H1 (cell line): ENCODE measurements at regions not wholly inside any gene's neighbourhood (a gene's known extent, or its start where the extent isn't known, plus 50 kb on each side); places are given as distances from the start of the nearest gene placed in this dataset.

ENCODE experiments used
- EP300 ChIP-seq, 2 experiments: IDR thresholded peaks; 1 replicate in 1 of 2; 2 replicates in 1 of 2; pipeline ENCODE4 v1.6.1; 2011 to 2012; ENCODE audit warnings: low read depth in 2 of 2, low read length in 2 of 2, mild to moderate bottlenecking in 2 of 2, borderline replicate concordance in 1 of 2, inconsistent platforms in 1 of 2, moderate library complexity in 1 of 2
- EZH2 ChIP-seq: fragments of 200-600 bp; sonication (generic); IDR thresholded peaks from 2 replicates; pipeline ENCODE4 v1.7.1; 2012; ENCODE audit warnings: low read depth, mild to moderate bottlenecking, moderate library complexity, low read length, inconsistent platforms; ENCODE audit not compliant: severe bottlenecking
- HDAC6 ChIP-seq: IDR thresholded peaks from one replicate; pipeline ENCODE4 v1.7.1; 2012; ENCODE audit warnings: low read depth, mild to moderate bottlenecking, inconsistent platforms, low read length, moderate library complexity
- POLR2A ChIP-seq, 2 experiments: IDR thresholded peaks; 1 replicate in 1 of 2; 2 replicates in 1 of 2; pipeline ENCODE4 v1.6.1; 2011; ENCODE audit warnings: low read depth in 2 of 2, low read length in 2 of 2, mild to moderate bottlenecking in 2 of 2; ENCODE audit errors: control extremely low read depth in 1 of 2
- POLR2AphosphoS5 ChIP-seq: IDR thresholded peaks from 2 replicates; pipeline ENCODE4 v1.6.1; 2011; ENCODE audit warnings: low read depth, low read length
- SAP30 ChIP-seq: fragments of 300-600 bp; sonication (generic); IDR thresholded peaks from 2 replicates; pipeline ENCODE4 v1.7.1; 2012; ENCODE audit warnings: low read length, moderate library complexity, mild to moderate bottlenecking, inconsistent platforms; ENCODE audit not compliant: insufficient read depth, insufficient replicate concordance
- SP1 ChIP-seq: IDR thresholded peaks from 2 replicates; pipeline ENCODE4 v1.6.1; 2011; ENCODE audit warnings: low read depth, low read length
- SP2 ChIP-seq: IDR thresholded peaks from 2 replicates; pipeline ENCODE4 v1.6.1; 2012; ENCODE audit warnings: mild to moderate bottlenecking, low read length, inconsistent platforms
- TEAD4 ChIP-seq: IDR thresholded peaks from 2 replicates; pipeline ENCODE4 v1.6.1; 2012; ENCODE audit warnings: low read depth, low read length, inconsistent platforms, mixed read lengths
- TF ChIP-seq, protein P1 (sequence below): fragments of 300-600 bp; sonication (generic); IDR thresholded peaks from 2 replicates; pipeline ENCODE4 v1.7.1; 2012; ENCODE audit warnings: low read length, moderate library complexity, mild to moderate bottlenecking, inconsistent platforms; ENCODE audit not compliant: insufficient replicate concordance
- TF ChIP-seq, protein P2 (sequence below): IDR thresholded peaks from 2 replicates; pipeline ENCODE4 v1.6.1; 2012; ENCODE audit warnings: inconsistent platforms

DNA sequence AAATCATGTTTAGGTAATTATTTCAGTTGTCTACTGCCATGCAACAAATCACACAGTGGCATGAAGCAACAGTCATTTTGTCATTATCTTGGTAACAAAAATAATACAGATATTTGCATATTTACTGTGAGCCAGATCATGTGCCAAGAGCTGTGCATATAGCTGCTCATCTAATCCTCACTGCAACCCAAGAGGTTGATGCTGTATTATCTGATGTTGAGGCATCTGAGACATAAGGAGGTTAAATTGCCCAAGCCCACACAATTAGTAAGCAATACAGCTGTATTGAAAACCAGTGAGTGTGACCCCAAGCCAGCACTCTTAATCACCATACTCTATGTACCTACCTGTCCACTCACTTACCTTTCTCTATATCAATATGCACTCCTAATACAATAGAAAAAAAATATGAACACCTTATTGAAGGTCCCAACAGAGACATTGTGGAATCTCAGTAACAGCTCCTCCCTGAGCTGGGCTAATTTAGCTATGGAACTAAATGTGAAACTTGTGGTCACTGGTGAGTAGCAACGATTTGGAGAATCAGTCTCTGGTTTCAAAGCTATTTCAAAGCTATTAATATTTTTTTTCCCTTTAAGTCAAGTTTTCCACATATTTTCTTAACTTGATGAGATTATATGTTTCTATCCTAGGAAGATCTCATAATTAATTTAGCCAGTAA, 185.2 kb downstream of the KLF12 start (continued):
- TF ChIP-seq, protein P1, sequence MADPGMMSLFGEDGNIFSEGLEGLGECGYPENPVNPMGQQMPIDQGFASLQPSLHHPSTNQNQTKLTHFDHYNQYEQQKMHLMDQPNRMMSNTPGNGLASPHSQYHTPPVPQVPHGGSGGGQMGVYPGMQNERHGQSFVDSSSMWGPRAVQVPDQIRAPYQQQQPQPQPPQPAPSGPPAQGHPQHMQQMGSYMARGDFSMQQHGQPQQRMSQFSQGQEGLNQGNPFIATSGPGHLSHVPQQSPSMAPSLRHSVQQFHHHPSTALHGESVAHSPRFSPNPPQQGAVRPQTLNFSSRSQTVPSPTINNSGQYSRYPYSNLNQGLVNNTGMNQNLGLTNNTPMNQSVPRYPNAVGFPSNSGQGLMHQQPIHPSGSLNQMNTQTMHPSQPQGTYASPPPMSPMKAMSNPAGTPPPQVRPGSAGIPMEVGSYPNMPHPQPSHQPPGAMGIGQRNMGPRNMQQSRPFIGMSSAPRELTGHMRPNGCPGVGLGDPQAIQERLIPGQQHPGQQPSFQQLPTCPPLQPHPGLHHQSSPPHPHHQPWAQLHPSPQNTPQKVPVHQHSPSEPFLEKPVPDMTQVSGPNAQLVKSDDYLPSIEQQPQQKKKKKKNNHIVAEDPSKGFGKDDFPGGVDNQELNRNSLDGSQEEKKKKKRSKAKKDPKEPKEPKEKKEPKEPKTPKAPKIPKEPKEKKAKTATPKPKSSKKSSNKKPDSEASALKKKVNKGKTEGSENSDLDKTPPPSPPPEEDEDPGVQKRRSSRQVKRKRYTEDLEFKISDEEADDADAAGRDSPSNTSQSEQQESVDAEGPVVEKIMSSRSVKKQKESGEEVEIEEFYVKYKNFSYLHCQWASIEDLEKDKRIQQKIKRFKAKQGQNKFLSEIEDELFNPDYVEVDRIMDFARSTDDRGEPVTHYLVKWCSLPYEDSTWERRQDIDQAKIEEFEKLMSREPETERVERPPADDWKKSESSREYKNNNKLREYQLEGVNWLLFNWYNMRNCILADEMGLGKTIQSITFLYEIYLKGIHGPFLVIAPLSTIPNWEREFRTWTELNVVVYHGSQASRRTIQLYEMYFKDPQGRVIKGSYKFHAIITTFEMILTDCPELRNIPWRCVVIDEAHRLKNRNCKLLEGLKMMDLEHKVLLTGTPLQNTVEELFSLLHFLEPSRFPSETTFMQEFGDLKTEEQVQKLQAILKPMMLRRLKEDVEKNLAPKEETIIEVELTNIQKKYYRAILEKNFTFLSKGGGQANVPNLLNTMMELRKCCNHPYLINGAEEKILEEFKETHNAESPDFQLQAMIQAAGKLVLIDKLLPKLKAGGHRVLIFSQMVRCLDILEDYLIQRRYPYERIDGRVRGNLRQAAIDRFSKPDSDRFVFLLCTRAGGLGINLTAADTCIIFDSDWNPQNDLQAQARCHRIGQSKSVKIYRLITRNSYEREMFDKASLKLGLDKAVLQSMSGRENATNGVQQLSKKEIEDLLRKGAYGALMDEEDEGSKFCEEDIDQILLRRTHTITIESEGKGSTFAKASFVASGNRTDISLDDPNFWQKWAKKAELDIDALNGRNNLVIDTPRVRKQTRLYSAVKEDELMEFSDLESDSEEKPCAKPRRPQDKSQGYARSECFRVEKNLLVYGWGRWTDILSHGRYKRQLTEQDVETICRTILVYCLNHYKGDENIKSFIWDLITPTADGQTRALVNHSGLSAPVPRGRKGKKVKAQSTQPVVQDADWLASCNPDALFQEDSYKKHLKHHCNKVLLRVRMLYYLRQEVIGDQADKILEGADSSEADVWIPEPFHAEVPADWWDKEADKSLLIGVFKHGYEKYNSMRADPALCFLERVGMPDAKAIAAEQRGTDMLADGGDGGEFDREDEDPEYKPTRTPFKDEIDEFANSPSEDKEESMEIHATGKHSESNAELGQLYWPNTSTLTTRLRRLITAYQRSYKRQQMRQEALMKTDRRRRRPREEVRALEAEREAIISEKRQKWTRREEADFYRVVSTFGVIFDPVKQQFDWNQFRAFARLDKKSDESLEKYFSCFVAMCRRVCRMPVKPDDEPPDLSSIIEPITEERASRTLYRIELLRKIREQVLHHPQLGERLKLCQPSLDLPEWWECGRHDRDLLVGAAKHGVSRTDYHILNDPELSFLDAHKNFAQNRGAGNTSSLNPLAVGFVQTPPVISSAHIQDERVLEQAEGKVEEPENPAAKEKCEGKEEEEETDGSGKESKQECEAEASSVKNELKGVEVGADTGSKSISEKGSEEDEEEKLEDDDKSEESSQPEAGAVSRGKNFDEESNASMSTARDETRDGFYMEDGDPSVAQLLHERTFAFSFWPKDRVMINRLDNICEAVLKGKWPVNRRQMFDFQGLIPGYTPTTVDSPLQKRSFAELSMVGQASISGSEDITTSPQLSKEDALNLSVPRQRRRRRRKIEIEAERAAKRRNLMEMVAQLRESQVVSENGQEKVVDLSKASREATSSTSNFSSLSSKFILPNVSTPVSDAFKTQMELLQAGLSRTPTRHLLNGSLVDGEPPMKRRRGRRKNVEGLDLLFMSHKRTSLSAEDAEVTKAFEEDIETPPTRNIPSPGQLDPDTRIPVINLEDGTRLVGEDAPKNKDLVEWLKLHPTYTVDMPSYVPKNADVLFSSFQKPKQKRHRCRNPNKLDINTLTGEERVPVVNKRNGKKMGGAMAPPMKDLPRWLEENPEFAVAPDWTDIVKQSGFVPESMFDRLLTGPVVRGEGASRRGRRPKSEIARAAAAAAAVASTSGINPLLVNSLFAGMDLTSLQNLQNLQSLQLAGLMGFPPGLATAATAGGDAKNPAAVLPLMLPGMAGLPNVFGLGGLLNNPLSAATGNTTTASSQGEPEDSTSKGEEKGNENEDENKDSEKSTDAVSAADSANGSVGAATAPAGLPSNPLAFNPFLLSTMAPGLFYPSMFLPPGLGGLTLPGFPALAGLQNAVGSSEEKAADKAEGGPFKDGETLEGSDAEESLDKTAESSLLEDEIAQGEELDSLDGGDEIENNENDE, result no peak
- TF ChIP-seq POLR2A (IDR thresholded peaks at IDR 0.05; ENCODE audit: control extremely low read depth in 1 of 2, low read depth in 2 of 2, low read length in 2 of 2), result no peak
- no peak for TF ChIP-seq SP2
- TF ChIP-seq SP1, result no peak
- no peak for TF ChIP-seq TEAD4
- no peak for TF ChIP-seq SAP30
- TF ChIP-seq HDAC6, result no peak
- no peak for TF ChIP-seq POLR2AphosphoS5
- TF ChIP-seq, protein P2, sequence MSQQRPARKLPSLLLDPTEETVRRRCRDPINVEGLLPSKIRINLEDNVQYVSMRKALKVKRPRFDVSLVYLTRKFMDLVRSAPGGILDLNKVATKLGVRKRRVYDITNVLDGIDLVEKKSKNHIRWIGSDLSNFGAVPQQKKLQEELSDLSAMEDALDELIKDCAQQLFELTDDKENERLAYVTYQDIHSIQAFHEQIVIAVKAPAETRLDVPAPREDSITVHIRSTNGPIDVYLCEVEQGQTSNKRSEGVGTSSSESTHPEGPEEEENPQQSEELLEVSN, result no peak
- no peak for TF ChIP-seq EP300 (IDR thresholded peaks at IDR 0.05; ENCODE audit: borderline replicate concordance in 1 of 2, low read depth in 2 of 2, low read length in 2 of 2)
- TF ChIP-seq EZH2, result no peak
